Gastrocnemius medialis (tissue), 4 donors: ENCODE measurements at regions not wholly inside any gene's neighbourhood (a gene's known extent, or its start where the extent isn't known, plus 50 kb on each side); places are given as distances from the start of the nearest gene placed in this dataset.

Experiments
- CTCF ChIP-seq, 5 experiments: fragments of 450-650 bp in 3 of 5; fragments of 200-600 bp in 2 of 5; sonication (generic) in 2 of 5; IDR thresholded peaks in 4 of 5; conservative IDR thresholded peaks in 1 of 5; 1 replicate in 4 of 5; 2 replicates in 1 of 5; pipeline ENCODE4 v1.5.1; 2016 to 2019; ENCODE audit warnings: antibody characterized with exemption in 5 of 5, mild to moderate bottlenecking in 3 of 5, moderate library complexity in 3 of 5
- POLR2A ChIP-seq, 2 donors: fragments of 450-650 bp; IDR thresholded peaks; one replicate each; pipeline ENCODE4 v1.6.1; 2017; ENCODE audit warnings: antibody characterized with exemption in 2 of 2, mild to moderate bottlenecking in 2 of 2, moderate library complexity in 2 of 2

- TF ChIP-seq CTCF (IDR thresholded peaks at IDR 0.05 in 4 of 5, conservative IDR thresholded peaks at IDR 0.05 in 1 of 5) = no peak
- no peak for TF ChIP-seq POLR2A (IDR thresholded peaks at IDR 0.05)
Measured at GRCh38 chr13:26995159-26995558, 176.5 kb downstream of the USP12 start.
